ENCODE measurements at regions not wholly inside any gene's neighbourhood (a gene's known extent, or its start where the extent isn't known, plus 50 kb on each side); places are given as distances from the start of the nearest gene placed in this dataset.

GRCh38 chr3:145780301-145780700, 380.7 kb downstream of the PLOD2 start:
- no peak for DNase-seq (ENCODE audit: low read depth, low spot score)
- no peaks in the 10 kb centered on the region for H3K9me3 ChIP-seq (ENCODE audit: control insufficient read depth, low read depth, low read length)
- H2AFZ ChIP-seq (ENCODE audit: control insufficient read depth, low read length) = no peak overlapping the region
- no peak overlapping the region for H3K4me3 ChIP-seq (ENCODE audit: control insufficient read depth in 2 of 3, extremely low read depth in 1 of 3, insufficient read depth in 2 of 3, low read depth in 1 of 3, low read length in 3 of 3)
- no peaks in the 10 kb centered on the region for H3K27me3 ChIP-seq (ENCODE audit: control insufficient read depth, extremely low read depth, insufficient read depth, low read length)
- H3K9ac ChIP-seq (ENCODE audit: control insufficient read depth, extremely low read depth, insufficient read depth, low read length) = no peak overlapping the region
- no peaks in the 10 kb centered on the region for H3K36me3 ChIP-seq (ENCODE audit: control insufficient read depth in 2 of 2, extremely low read depth in 1 of 2, insufficient read depth in 2 of 2, low read length in 2 of 2)
- no peaks in the 10 kb centered on the region for H3K79me2 ChIP-seq (ENCODE audit: control insufficient read depth, insufficient read depth, low read length)
- no peaks in the 10 kb centered on the region for H3K4me1 ChIP-seq (ENCODE audit: control insufficient read depth, extremely low read depth, insufficient read depth, low read length)
- H3K9me1 ChIP-seq (ENCODE audit: control insufficient read depth, extremely low read depth, insufficient read depth, low read length) = no peaks in the 10 kb centered on the region
- no peak for FAIRE-seq
- no peaks in the 10 kb centered on the region for H4K20me1 ChIP-seq (ENCODE audit: control insufficient read depth, extremely low read depth, insufficient read depth, low read length)
- dilution Hi-C loops (cut with MboI; ENCODE audit: extremely low pct_ligation_motif_present, low sequenced_read_pairs) = no loop called here
- TF ChIP-seq EZH2 (IDR thresholded peaks at IDR 0.05; ENCODE audit: low read length) (no peak), CTCF (optimal IDR thresholded peaks at IDR 0.05 in 1 of 3, IDR thresholded peaks at IDR 0.05 in 1 of 3, conservative IDR thresholded peaks at IDR 0.05 in 1 of 3; ENCODE audit: extremely low read depth in 1 of 3, insufficient read depth in 2 of 3, low read length in 3 of 3) (no peak)
- no peak overlapping the region for H3K4me2 ChIP-seq (ENCODE audit: control insufficient read depth, extremely low read depth, insufficient read depth, low read depth, low read length)
- no peak overlapping the region for H3K27ac ChIP-seq (ENCODE audit: control insufficient read depth, insufficient read depth, low read length)

GRCh38 chr3:145785668-145786067, 375.3 kb downstream of the PLOD2 start:
- Histone ChIP-seq H4K20me1 (ENCODE audit: control insufficient read depth, extremely low read depth, insufficient read depth, low read length) (no peaks in the 10 kb centered on the region), H3K9ac (ENCODE audit: control insufficient read depth, extremely low read depth, insufficient read depth, low read length) (no peak overlapping the region), H3K27me3 (ENCODE audit: control insufficient read depth, extremely low read depth, insufficient read depth, low read length) (no peaks in the 10 kb centered on the region), H3K9me3 (ENCODE audit: control insufficient read depth, low read depth, low read length) (no peaks in the 10 kb centered on the region), H3K4me1 (ENCODE audit: control insufficient read depth, extremely low read depth, insufficient read depth, low read length) (no peaks in the 10 kb centered on the region), H3K36me3 (ENCODE audit: control insufficient read depth in 2 of 2, extremely low read depth in 1 of 2, insufficient read depth in 2 of 2, low read length in 2 of 2) (no peaks in the 10 kb centered on the region), H3K4me3 (ENCODE audit: control insufficient read depth in 2 of 3, extremely low read depth in 1 of 3, insufficient read depth in 2 of 3, low read depth in 1 of 3, low read length in 3 of 3) (no peak overlapping the region), H3K4me2 (ENCODE audit: control insufficient read depth, extremely low read depth, insufficient read depth, low read depth, low read length) (no peak overlapping the region), H3K79me2 (ENCODE audit: control insufficient read depth, insufficient read depth, low read length) (no peaks in the 10 kb centered on the region), H2AFZ (ENCODE audit: control insufficient read depth, low read length) (no peak overlapping the region), H3K27ac (ENCODE audit: control insufficient read depth, insufficient read depth, low read length) (no peak overlapping the region), H3K9me1 (ENCODE audit: control insufficient read depth, extremely low read depth, insufficient read depth, low read length) (no peaks in the 10 kb centered on the region)
- FAIRE-seq = no peak
- DNase-seq (ENCODE audit: low read depth, low spot score) = no peak
- no peak for TF ChIP-seq CTCF (optimal IDR thresholded peaks at IDR 0.05 in 1 of 3, IDR thresholded peaks at IDR 0.05 in 1 of 3, conservative IDR thresholded peaks at IDR 0.05 in 1 of 3; ENCODE audit: extremely low read depth in 1 of 3, insufficient read depth in 2 of 3, low read length in 3 of 3)
- no peak for TF ChIP-seq EZH2 (IDR thresholded peaks at IDR 0.05; ENCODE audit: low read length)
- dilution Hi-C loops (cut with MboI; ENCODE audit: extremely low pct_ligation_motif_present, low sequenced_read_pairs) = no loop called here
